Panc1 (cell line): ENCODE measurements at regions not wholly inside any gene's neighbourhood (a gene's known extent, or its start where the extent isn't known, plus 50 kb on each side); places are given as distances from the start of the nearest gene placed in this dataset.

Source experiments
- POLR2AphosphoS5 ChIP-seq: IDR thresholded peaks from 2 replicates; pipeline ENCODE4 v1.6.1; 2012; ENCODE audit warnings: mild to moderate bottlenecking, low read depth, low read length, moderate library complexity
- REST ChIP-seq, 2 experiments: IDR thresholded peaks; 2 replicates each; pipeline ENCODE4 v1.6.1; 2011 to 2012; ENCODE audit warnings: low read depth in 2 of 2, control low read depth in 1 of 2, low read length in 1 of 2, mild to moderate bottlenecking in 1 of 2, moderate library complexity in 1 of 2; ENCODE audit not compliant: insufficient read depth in 1 of 2
- TCF7L2 ChIP-seq: IDR thresholded peaks from 2 replicates; pipeline ENCODE4 v1.6.1; 2011; ENCODE audit warnings: mild to moderate bottlenecking, low read depth, low read length, inconsistent platforms
- TF ChIP-seq, protein P1 (sequence below): fragments of 450-650 bp; IDR thresholded peaks from 2 replicates; pipeline ENCODE4 v1.5.1; 2017; ENCODE audit warnings: mild to moderate bottlenecking

- TF ChIP-seq POLR2AphosphoS5 (no peak), TCF7L2 (no peak), REST (IDR thresholded peaks at IDR 0.05; ENCODE audit: insufficient read depth in 1 of 2, low read depth in 2 of 2, low read length in 1 of 2) (no peak)
- TF ChIP-seq, protein P1, sequence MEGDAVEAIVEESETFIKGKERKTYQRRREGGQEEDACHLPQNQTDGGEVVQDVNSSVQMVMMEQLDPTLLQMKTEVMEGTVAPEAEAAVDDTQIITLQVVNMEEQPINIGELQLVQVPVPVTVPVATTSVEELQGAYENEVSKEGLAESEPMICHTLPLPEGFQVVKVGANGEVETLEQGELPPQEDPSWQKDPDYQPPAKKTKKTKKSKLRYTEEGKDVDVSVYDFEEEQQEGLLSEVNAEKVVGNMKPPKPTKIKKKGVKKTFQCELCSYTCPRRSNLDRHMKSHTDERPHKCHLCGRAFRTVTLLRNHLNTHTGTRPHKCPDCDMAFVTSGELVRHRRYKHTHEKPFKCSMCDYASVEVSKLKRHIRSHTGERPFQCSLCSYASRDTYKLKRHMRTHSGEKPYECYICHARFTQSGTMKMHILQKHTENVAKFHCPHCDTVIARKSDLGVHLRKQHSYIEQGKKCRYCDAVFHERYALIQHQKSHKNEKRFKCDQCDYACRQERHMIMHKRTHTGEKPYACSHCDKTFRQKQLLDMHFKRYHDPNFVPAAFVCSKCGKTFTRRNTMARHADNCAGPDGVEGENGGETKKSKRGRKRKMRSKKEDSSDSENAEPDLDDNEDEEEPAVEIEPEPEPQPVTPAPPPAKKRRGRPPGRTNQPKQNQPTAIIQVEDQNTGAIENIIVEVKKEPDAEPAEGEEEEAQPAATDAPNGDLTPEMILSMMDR = no peak
Measured at GRCh38 chr13:106391681-106392080, 143.8 kb downstream of the EFNB2 start.
